ENCODE measurements at regions not wholly inside any gene's neighbourhood (a gene's known extent, or its start where the extent isn't known, plus 50 kb on each side); places are given as distances from the start of the nearest gene placed in this dataset.

DNA sequence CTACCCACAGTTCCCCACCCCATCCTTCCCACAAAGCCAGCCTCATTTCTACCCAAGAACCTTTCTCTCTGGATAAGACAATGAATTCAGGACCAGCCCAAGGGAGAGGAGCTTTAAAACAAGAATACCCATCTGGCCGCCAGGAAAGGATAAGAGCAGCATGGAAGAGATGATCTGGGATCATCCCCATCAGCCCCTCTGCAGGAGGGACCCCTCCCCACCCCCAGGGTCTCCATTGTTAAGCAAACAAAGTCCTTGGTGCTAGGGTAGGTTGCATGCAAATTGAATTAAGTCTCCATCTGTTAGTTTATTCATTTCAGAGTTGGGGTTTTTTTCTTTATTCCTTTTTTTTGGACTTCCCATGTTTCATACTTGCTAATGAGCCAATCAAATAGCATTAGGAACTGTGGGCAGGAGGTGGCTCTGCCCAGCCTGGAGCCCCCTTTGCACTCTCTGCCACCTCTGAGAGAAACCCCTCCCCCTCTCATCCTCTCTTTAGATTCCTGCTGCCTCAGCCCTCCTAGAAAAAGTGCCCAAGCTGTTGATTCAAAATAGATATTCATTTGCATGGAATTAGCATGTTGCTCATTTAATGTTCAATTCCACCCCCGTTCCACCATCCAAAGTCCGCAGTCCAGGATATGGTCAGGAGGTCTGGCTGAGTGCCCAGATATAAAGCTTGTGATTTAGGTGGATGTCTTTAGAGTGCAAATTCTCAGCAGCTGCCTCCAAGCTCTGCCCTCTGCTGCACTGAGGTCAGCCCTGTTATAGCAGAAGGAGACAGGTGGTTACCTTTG, 138.5 kb upstream of the NCAM1 start:
- CTCF ChIA-PET, result no interaction called here
- POLR2A ChIA-PET, result no interaction called here

DNA sequence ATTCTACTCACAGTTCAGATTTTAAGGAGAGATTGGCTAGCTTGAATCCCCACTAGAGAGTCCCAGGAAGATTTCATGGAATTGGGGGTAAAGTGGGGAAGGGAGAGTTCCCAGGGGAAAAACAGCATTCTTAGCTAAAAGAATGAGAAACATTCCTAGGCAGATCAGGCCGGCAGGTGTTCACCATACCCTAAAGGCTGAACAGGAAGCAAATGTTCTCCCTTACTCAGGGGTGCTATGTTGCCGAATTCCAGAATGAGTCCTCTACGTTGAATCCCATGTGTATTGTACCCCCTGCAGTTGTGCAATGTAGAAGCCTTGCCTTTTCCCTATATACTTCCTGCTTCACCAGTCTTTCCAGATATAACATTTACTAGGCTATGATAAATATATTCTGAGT, 135.2 kb upstream of the NCAM1 start:
- POLR2A ChIA-PET, result no interaction called here
- CTCF ChIA-PET, result no interaction called here

DNA sequence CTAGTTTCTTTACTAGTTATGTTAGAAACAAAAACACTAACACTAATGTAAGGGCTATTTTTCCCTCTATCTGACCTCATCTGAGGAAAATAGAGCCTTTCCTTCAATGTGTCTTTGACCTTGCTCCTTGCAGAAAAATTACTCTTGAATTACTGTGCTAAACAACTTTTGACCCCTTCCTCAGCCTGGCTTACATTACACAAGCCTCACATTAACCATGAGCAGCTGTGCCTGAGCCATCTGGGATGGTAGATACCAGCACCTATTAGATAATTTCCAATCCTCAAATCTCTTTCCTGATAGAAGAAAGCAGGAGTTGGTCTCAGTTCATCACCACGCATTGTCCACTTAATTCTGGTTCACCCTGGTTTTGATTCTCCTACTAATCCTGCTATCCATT, 134.4 kb upstream of the NCAM1 start:
- ChIA-PET POLR2A (no interaction called here), CTCF (no interaction called here)

DNA sequence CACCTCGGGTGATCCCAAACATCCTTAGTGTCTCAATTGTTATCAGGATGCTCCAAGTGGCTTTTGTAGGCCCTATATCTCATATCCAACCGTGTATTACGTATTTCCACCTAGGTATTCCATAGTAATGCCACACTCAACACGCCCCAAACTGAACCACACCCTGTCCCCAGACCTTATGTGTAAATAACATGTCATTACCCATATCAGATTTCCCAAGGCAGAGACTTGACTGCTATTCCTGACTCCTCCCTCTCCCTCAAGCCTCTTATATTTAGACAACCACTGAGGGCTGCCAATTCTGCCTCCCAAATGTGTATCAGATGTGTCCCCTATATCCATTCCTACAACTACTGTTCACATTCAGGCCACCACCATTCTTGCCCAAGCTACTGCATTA, 132.8 kb upstream of the NCAM1 start:
- CTCF ChIA-PET, result no interaction called here
- POLR2A ChIA-PET, result no interaction called here

- POLR2A ChIA-PET, result no interaction called here
- CTCF ChIA-PET, result no interaction called here
Observed at GRCh38 chr11:112829971-112830654, 131.1 kb upstream of the NCAM1 start.

- POLR2A ChIA-PET, result no interaction called here
- CTCF ChIA-PET, result no interaction called here
Observed at GRCh38 chr11:112831041-112831440, 130.2 kb upstream of the NCAM1 start.

DNA sequence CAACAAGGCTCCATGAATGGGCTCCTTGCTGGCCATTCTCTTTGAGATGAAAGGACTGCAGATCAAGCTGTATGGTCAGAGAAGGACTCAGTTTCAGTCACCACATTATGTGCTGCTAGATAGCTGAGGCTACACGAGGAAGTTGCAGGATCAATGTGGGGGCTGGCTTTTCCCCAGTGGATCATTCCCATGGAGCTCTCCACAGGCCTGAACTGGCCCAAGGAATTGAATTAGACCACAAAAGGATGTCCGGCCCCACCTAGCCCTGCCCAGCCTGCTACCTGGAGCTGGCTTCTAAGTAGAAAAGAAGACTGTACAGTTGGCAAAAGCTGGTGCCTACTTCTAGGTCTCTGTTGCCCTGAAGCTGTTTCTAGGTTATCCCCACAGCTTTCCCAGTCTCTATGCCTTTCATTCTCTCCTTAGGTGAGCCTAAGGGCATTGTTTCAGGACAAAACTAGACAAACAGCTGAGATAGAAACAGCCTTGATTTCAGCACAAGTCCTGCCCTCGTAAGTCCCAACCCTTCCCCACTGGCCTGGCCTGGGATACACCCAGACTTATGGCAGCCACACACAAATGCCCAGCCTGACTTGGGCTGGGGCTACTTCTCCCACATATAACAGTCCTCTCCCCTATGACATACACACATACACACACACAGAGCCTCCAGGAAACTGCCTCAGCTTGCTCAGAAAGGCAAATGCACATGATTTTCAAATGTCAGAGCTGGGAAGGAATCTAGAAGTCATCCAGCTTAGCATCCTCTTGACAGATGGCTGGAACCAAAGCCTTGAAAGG, 129.1 kb upstream of the NCAM1 start:
- CTCF ChIA-PET, result no interaction called here
- POLR2A ChIA-PET, result no interaction called here

- ChIA-PET POLR2A (no interaction called here), CTCF (no interaction called here)
Observed at GRCh38 chr11:112834277-112834755, 126.9 kb upstream of the NCAM1 start.

GRCh38 chr11:112835591-112836255, 125.5 kb upstream of the NCAM1 start:
- CTCF ChIA-PET, result no interaction called here
- POLR2A ChIA-PET, result no interaction called here

GRCh38 chr11:112836256-112836602, 125.0 kb upstream of the NCAM1 start:
- ChIA-PET POLR2A (no interaction called here), CTCF (no interaction called here)

DNA sequence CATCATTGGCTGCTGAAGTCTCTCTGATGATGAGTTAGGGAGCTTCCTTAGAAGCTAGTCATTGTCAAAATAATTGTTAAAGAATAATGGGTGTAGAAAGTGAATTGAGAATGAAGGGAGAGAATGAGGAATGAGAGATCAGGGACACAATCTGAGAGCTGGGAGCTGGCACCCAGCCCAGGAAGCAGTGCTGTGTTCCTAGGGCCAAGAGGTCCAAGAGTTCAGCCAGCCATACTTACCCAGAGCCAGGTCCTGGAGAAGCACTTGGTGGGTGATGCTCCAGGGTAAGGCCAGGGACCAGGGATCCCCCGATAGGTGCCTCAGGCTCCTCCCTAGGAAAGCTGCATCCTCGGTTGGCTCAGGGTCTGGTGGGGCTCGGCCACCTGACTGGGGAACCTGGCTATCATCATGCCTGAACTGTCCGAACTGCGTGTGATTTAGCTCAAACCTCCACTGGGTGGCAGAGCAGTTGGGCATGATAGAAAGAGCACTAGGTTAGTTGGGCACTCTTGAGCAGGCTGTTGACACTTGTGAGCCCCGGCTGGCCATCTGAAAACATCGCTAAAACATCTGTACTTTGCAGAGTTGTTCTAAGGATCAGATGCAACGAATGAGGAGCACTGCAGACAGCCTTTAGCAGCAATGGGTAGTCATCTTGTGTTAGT, 123.9 kb upstream of the NCAM1 start:
- ChIA-PET POLR2A (no interaction called here), CTCF (no interaction called here)

GRCh38 chr11:112839051-112839450, 122.2 kb upstream of the NCAM1 start:
- ChIA-PET CTCF (no interaction called here), POLR2A (no interaction called here)

DNA sequence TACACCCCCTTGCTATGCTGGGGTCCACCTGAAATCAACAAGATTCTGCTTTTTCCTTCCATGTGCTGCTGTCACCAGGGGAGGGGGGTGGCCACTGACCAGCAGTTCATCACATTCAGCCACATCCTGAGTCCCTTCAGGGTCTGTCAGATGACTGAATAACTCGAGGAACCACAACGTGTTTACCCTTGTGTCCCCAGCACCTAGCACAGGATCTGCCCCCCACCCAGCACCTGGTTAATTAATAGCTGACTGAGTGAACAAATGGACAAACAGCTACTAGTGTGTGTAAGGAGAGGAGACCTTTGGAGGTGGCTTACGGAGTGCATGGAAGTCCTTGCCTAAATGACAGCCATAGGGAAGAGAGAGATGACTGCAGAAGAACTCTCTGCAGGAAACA, 119.5 kb upstream of the NCAM1 start:
- CTCF ChIA-PET, result no interaction called here

DNA sequence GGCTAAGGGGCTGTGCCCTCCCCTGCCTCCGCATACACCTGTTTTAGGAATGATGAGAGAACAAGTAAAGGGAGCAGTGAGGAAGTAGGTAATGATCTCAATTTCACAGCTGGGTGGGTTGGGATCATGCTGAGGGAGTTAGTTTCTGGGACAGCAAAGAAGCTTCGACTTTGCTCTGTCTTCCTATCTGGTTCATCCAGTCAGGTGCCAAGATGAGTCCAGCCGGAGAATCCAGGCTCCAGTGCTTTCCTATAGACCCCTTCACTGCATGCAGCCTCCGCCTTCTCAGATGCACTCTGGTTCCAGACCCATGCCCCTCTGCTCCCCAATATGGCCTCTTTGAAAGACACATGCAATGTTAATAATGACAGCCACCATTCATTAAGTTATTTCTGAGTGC, 119.1 kb upstream of the NCAM1 start:
- ChIA-PET CTCF (no interaction called here), POLR2A (no interaction called here)

More for the DNA sequence above, 119.5 kb upstream of the NCAM1 start:
- POLR2A ChIA-PET, result no interaction called here

- CTCF ChIA-PET, result no interaction called here
- POLR2A ChIA-PET, result no interaction called here
Observed at GRCh38 chr11:112844517-112844916, 116.7 kb upstream of the NCAM1 start.

DNA sequence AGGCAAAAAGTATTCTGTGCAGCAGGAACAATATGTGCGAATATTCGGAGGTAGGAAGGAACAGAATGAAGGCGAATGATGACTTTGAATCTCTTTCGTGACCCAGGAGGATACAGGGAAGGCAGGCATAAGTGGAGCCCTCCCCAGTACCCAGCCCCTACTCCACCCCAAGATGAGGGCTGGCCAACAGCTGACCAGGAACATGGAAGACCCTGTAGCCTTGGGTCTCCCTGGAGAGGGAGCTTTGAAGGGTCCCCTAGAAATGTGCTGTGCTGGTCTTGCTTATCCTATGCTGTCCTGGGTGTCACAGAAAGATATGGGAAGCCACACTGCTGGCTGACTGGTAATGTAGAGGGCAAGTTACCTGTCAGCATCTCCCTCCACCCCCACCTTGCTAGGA, 113.7 kb upstream of the NCAM1 start:
- ChIA-PET CTCF (no interaction called here), POLR2A (no interaction called here)

DNA sequence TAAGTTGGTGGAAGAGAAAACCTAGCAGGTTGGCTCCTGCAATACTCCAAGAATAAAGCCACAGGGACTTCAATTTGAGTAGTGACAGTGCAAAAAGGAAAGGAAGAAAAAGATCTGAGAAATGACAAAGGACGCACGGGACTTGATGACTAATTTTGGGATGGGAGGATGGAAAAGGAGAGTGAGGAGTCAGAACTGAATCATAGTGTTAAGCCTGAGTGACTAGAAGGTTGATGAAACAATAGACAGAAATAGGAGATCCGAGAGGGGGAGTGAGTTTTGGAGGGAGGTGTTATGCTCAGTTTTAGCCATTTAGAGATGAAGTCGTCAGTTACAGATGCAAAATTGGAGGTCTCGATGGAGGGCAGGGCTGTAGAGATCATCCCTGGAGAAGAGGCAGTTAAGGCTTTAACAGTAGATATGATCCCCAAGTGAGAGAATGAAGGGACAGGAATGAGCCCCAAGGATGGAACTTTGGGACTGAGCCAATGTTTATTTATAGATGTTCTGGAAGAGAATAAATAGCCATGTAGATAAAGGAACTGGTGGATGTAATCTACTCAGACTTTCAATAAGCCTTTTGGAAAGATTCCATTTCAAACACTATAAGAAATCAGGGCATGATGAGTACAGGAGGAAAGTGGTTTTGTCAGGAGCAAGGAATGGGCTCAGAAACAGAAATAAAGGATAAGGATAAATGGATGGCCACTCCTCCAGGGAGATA, 108.9 kb upstream of the NCAM1 start:
- CTCF ChIA-PET, result no interaction called here
- POLR2A ChIA-PET, result no interaction called here

DNA sequence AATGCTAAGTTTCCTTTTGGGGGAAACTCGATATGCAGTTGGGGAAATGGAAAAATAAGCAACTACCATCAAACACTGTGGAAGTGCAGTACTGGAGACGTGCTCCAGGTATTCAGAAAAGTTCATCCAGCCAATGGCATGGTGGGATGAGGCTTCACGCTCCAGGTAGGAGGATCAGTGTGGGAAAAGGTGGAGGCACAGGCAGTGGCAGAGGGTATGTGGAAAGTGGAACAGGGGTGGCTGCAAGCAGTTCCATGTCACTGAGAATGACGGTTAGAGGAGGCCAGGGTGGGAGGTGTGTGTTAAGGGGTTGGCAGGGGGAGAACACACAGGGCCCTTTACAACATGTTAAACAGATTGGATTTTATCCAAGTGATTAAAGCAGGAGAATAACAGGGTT, 105.1 kb upstream of the NCAM1 start:
- CTCF ChIA-PET, result no interaction called here

GRCh38 chr11:112856591-112856990, 104.6 kb upstream of the NCAM1 start:
- POLR2A ChIA-PET, result no interaction called here
- CTCF ChIA-PET, result no interaction called here

More for the DNA sequence above, 105.1 kb upstream of the NCAM1 start:
- POLR2A ChIA-PET, result no interaction called here
